ENCODE measurements at regions not wholly inside any gene's neighbourhood (a gene's known extent, or its start where the extent isn't known, plus 50 kb on each side); places are given as distances from the start of the nearest gene placed in this dataset.

DNA sequence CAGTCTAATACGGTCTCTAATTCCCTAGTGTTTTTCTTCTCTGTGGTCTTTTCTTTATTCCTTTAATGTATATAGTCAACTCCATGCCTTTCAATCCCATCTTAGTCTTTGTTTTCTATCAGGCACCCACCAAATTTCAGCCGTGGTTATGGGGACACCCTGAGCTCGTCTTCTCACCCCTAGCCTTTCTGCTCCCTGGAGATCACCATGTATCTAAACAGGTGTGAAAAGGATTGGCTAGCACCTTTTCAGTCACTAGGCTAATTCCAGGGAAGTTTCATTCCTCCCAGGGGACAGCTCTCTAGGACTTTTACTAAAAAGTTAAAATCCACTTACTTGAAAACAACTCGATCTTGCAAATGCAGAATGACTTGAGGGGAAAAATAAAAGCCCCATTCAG is 291.3 kb downstream of the ETNK1 start (continued):
- TF ChIP-seq, protein P1, sequence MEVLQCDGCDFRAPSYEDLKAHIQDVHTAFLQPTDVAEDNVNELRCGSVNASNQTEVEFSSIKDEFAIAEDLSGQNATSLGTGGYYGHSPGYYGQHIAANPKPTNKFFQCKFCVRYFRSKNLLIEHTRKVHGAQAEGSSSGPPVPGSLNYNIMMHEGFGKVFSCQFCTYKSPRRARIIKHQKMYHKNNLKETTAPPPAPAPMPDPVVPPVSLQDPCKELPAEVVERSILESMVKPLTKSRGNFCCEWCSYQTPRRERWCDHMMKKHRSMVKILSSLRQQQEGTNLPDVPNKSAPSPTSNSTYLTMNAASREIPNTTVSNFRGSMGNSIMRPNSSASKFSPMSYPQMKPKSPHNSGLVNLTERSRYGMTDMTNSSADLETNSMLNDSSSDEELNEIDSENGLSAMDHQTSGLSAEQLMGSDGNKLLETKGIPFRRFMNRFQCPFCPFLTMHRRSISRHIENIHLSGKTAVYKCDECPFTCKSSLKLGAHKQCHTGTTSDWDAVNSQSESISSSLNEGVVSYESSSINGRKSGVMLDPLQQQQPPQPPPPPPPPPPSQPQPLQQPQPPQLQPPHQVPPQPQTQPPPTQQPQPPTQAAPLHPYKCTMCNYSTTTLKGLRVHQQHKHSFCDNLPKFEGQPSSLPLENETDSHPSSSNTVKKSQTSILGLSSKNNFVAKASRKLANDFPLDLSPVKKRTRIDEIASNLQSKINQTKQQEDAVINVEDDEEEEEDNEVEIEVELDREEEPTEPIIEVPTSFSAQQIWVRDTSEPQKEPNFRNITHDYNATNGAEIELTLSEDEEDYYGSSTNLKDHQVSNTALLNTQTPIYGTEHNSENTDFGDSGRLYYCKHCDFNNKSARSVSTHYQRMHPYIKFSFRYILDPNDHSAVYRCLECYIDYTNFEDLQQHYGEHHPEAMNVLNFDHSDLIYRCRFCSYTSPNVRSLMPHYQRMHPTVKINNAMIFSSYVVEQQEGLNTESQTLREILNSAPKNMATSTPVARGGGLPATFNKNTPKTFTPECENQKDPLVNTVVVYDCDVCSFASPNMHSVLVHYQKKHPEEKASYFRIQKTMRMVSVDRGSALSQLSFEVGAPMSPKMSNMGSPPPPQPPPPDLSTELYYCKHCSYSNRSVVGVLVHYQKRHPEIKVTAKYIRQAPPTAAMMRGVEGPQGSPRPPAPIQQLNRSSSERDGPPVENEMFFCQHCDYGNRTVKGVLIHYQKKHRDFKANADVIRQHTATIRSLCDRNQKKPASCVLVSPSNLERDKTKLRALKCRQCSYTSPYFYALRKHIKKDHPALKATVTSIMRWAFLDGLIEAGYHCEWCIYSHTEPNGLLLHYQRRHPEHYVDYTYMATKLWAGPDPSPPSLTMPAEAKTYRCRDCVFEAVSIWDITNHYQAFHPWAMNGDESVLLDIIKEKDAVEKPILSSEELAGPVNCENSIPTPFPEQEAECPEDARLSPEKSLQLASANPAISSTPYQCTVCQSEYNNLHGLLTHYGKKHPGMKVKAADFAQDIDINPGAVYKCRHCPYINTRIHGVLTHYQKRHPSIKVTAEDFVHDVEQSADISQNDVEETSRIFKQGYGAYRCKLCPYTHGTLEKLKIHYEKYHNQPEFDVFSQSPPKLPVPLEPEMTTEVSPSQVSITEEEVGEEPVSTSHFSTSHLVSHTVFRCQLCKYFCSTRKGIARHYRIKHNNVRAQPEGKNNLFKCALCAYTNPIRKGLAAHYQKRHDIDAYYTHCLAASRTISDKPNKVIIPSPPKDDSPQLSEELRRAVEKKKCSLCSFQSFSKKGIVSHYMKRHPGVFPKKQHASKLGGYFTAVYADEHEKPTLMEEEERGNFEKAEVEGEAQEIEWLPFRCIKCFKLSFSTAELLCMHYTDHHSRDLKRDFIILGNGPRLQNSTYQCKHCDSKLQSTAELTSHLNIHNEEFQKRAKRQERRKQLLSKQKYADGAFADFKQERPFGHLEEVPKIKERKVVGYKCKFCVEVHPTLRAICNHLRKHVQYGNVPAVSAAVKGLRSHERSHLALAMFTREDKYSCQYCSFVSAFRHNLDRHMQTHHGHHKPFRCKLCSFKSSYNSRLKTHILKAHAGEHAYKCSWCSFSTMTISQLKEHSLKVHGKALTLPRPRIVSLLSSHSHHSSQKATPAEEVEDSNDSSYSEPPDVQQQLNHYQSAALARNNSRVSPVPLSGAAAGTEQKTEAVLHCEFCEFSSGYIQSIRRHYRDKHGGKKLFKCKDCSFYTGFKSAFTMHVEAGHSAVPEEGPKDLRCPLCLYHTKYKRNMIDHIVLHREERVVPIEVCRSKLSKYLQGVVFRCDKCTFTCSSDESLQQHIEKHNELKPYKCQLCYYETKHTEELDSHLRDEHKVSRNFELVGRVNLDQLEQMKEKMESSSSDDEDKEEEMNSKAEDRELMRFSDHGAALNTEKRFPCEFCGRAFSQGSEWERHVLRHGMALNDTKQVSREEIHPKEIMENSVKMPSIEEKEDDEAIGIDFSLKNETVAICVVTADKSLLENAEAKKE (CRISPR knock-in tag; IDR thresholded peaks at IDR 0.05): no peak
- TF ChIP-seq NANOG (IDR thresholded peaks at IDR 0.05; ENCODE audit: borderline replicate concordance) (no peak), EZH2 (IDR thresholded peaks at IDR 0.05; ENCODE audit: low read depth, unreplicated experiment) (no peak), EZH2phosphoT487 (IDR thresholded peaks at IDR 0.05; ENCODE audit: unreplicated experiment) (no peak)
- TF ChIP-seq, protein P2, sequence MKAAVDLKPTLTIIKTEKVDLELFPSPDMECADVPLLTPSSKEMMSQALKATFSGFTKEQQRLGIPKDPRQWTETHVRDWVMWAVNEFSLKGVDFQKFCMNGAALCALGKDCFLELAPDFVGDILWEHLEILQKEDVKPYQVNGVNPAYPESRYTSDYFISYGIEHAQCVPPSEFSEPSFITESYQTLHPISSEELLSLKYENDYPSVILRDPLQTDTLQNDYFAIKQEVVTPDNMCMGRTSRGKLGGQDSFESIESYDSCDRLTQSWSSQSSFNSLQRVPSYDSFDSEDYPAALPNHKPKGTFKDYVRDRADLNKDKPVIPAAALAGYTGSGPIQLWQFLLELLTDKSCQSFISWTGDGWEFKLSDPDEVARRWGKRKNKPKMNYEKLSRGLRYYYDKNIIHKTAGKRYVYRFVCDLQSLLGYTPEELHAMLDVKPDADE (IDR thresholded peaks at IDR 0.05): no peak

DNA sequence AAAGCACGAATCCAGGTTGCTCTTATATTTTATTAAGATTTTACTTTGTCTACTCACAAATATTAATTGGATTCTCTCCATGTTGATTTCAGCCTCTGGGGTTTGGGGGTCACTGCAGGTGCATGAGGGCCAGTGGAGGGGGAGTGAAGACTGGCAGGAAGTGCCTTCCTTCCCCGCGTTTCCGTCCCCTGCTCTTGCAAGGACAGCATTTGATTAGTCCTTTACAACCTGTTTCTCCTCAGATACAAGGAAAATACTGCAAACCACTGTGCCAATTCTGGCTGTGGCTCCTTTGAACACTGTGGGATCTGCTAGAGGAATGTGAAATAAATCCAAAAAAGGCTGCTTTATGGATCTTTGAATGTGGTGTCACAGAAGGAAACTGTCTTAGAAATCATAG is 291.8 kb downstream of the ETNK1 start:
- peaks cover 5% of the 10 kb centered on the region for H3K27me3 Mint-ChIP-seq (ENCODE audit: insufficient read depth, low read depth, poor library complexity)
- H3K36me3 Mint-ChIP-seq (ENCODE audit: low read depth): peaks cover 7% of the 10 kb centered on the region; the same call in 1 of the 3 replicates
- H3K27ac Mint-ChIP-seq: no peak overlapping the region
- no peak overlapping the region for H3K27ac ChIP-seq (ENCODE audit: low read depth)
- H3K27me3 ChIP-seq (ENCODE audit: insufficient read depth): no peaks in the 10 kb centered on the region
- H3K4me3 ChIP-seq: no peak overlapping the region
- ATAC-seq (peak; percentile 41), DNase-seq (ENCODE audit: low spot score) (no peak)
- H3K9me3 Mint-ChIP-seq: no peaks in the 10 kb centered on the region; the same call in 2 of the 3 replicates
- peaks cover 3% of the 10 kb centered on the region; the same call in 1 of the 2 replicates for H3K4me1 ChIP-seq (ENCODE audit: insufficient read depth)
- no peaks in the 10 kb centered on the region for H3K36me3 ChIP-seq (ENCODE audit: insufficient read depth)
- no peaks in the 10 kb centered on the region for H3F3A ChIP-seq (replicated peaks; ENCODE audit: low read depth)
- H3K9me2 ChIP-seq (ENCODE audit: insufficient read depth): peaks cover 6% of the 10 kb centered on the region
- H3K4me3 Mint-ChIP-seq: no peak overlapping the region
- no peak overlapping the region for H2AFZ ChIP-seq
- no peak overlapping the region for H3K4me2 ChIP-seq
- no peaks in the 10 kb centered on the region for H3K79me2 ChIP-seq (replicated peaks; ENCODE audit: insufficient read depth)
- H3K4me1 Mint-ChIP-seq: peaks cover 17% of the 10 kb centered on the region
- no peaks in the 10 kb centered on the region for H4K20me1 ChIP-seq (replicated peaks; ENCODE audit: insufficient read depth)
- TF ChIP-seq EZH2phosphoT487 (IDR thresholded peaks at IDR 0.05; ENCODE audit: unreplicated experiment) (no peak), JUNB (IDR thresholded peaks at IDR 0.05; ENCODE audit: unreplicated experiment) (no peak), CREB1 (CRISPR knock-in tag; IDR thresholded peaks at IDR 0.05; ENCODE audit: low read depth) (no peak), EZH2 (IDR thresholded peaks at IDR 0.05; ENCODE audit: low read depth, unreplicated experiment) (no peak)
- TF ChIP-seq, protein P2 (IDR thresholded peaks at IDR 0.05): no peak
- TF ChIP-seq, protein P3, sequence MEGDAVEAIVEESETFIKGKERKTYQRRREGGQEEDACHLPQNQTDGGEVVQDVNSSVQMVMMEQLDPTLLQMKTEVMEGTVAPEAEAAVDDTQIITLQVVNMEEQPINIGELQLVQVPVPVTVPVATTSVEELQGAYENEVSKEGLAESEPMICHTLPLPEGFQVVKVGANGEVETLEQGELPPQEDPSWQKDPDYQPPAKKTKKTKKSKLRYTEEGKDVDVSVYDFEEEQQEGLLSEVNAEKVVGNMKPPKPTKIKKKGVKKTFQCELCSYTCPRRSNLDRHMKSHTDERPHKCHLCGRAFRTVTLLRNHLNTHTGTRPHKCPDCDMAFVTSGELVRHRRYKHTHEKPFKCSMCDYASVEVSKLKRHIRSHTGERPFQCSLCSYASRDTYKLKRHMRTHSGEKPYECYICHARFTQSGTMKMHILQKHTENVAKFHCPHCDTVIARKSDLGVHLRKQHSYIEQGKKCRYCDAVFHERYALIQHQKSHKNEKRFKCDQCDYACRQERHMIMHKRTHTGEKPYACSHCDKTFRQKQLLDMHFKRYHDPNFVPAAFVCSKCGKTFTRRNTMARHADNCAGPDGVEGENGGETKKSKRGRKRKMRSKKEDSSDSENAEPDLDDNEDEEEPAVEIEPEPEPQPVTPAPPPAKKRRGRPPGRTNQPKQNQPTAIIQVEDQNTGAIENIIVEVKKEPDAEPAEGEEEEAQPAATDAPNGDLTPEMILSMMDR (conservative IDR thresholded peaks at IDR 0.05; ENCODE audit: low read depth in 2 of 2): no peak

All from GM23338 (cell line).